GM19023 (cell line): ENCODE measurements at regions not wholly inside any gene's neighbourhood (a gene's known extent, or its start where the extent isn't known, plus 50 kb on each side); places are given as distances from the start of the nearest gene placed in this dataset.
"Not testable (repeated sequence)": the region's sequence is repeated elsewhere in the genome, so short reads cannot be mapped to it uniquely, and the experiment has no call there.

Source experiments
- ATAC-seq: cut with Tn5 transposase; IDR thresholded peaks from one replicate; pipeline ENCODE4 v1.9.1; 2021; ENCODE audit warnings: mild to moderate bottlenecking, moderate library complexity; ENCODE audit not compliant: unreplicated experiment

- no peak for ATAC-seq
Measured at GRCh38 chr3:5466065-5466464, 278.6 kb downstream of the EDEM1 start.

- no peak for ATAC-seq
Measured at GRCh38 chr3:5466717-5467116, 279.2 kb downstream of the EDEM1 start.

GRCh38 chr3:5473471-5473870 lies 286.0 kb downstream of the EDEM1 start:
- ATAC-seq: no peak

- no peak for ATAC-seq
Measured at GRCh38 chr3:5476403-5476802, 288.9 kb downstream of the EDEM1 start.

- ATAC-seq: no peak
Measured at GRCh38 chr3:5479229-5479799, 291.8 kb downstream of the EDEM1 start.

GRCh38 chr3:5480190-5480589 lies 292.7 kb downstream of the EDEM1 start:
- ATAC-seq: no peak

GRCh38 chr3:5485427-5485826 lies 297.9 kb downstream of the EDEM1 start:
- ATAC-seq: no peak

- ATAC-seq: no peak
Measured at GRCh38 chr3:5488771-5489170, 301.3 kb downstream of the EDEM1 start.

GRCh38 chr3:5489536-5489935 lies 302.0 kb downstream of the EDEM1 start:
- ATAC-seq: peak; percentile 54

- no peak for ATAC-seq
Measured at GRCh38 chr3:5494905-5495519, 307.5 kb downstream of the EDEM1 start.

- ATAC-seq: no peak
Measured at GRCh38 chr3:5497497-5497896, 310.0 kb downstream of the EDEM1 start.

- ATAC-seq: peak; percentile 27
Measured at GRCh38 chr3:5498981-5499380, 311.5 kb downstream of the EDEM1 start.

- ATAC-seq: peak; percentile 77
Measured at GRCh38 chr3:5499404-5499803, 311.9 kb downstream of the EDEM1 start.

- ATAC-seq: no peak
Measured at GRCh38 chr3:5503136-5503535, 315.6 kb downstream of the EDEM1 start.

GRCh38 chr3:5504135-5504534 lies 316.6 kb downstream of the EDEM1 start:
- ATAC-seq: no peak

- no peak for ATAC-seq
Measured at GRCh38 chr3:5505163-5505562, 317.7 kb downstream of the EDEM1 start.

GRCh38 chr3:5505997-5506396 lies 318.5 kb downstream of the EDEM1 start:
- no peak for ATAC-seq

- ATAC-seq: not testable (repeated sequence)
Measured at GRCh38 chr3:5508860-5509259, 321.4 kb downstream of the EDEM1 start.

GRCh38 chr3:5510300-5510699 lies 322.8 kb downstream of the EDEM1 start:
- no peak for ATAC-seq

GRCh38 chr3:5517921-5518320 lies 330.4 kb downstream of the EDEM1 start:
- ATAC-seq: no peak

GRCh38 chr3:5520237-5520636 lies 332.7 kb downstream of the EDEM1 start:
- no peak for ATAC-seq

GRCh38 chr3:5523125-5523524 lies 335.6 kb downstream of the EDEM1 start:
- ATAC-seq: no peak

GRCh38 chr3:5531039-5531438 lies 343.5 kb downstream of the EDEM1 start:
- no peak for ATAC-seq
